SIG-M5 treated with dmso at 0.1 percent for 504 hours (cell line): ENCODE measurements at regions not wholly inside any gene's neighbourhood (a gene's known extent, or its start where the extent isn't known, plus 50 kb on each side); places are given as distances from the start of the nearest gene placed in this dataset.

ENCODE experiments used
- DNase-seq: peaks from one replicate; lab custom pipeline; 2025; ENCODE audit not compliant: unreplicated experiment; lab: John Stamatoyannopoulos, UW

DNA sequence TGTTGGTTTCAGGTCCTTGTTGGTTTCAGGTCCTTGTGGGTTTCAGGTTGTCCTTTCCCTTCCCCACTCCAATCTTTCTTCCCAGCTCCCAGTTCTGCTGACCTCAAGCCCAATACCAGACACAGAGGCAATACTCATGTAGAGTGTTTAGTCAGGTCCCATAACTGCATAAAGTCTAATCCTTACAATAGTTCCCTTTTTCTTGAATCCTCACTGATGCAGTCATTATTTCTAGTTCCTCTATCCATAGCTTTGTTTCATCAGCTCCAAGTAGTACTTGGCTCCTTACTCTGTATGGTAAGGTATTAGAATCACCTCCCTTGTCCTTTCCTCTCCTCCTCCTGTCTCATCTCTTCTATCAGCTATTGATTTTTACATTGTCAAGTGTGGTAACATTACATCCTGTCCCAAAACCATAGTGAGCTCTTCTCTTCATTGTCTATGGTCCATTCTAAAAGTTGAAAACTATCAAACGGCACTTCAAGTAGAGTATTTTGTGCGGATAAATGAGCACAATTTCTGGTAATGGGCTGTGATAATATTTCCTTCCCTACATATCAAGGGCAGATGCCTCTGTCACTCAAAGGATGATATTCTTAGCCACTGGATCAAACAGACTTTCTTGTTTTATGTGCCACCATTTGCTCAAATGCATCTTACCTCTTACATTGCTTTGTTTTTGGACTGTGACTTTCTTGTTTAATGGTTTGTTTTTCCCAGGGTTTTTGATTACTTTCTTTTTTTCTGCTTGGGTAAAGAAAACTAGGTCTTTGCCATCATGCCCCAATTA is 57.2 kb upstream of the JDP2 start:
- DNase-seq: peak; percentile 58

GRCh38 chr14:75371297-75371696 is 56.5 kb upstream of the JDP2 start:
- DNase-seq: no peak

GRCh38 chr14:75372260-75372659 is 55.6 kb upstream of the JDP2 start:
- DNase-seq: no peak

- no peak for DNase-seq
These were observed 54.7 kb upstream of the JDP2 start for GRCh38 chr14:75373133-75373532.

DNA sequence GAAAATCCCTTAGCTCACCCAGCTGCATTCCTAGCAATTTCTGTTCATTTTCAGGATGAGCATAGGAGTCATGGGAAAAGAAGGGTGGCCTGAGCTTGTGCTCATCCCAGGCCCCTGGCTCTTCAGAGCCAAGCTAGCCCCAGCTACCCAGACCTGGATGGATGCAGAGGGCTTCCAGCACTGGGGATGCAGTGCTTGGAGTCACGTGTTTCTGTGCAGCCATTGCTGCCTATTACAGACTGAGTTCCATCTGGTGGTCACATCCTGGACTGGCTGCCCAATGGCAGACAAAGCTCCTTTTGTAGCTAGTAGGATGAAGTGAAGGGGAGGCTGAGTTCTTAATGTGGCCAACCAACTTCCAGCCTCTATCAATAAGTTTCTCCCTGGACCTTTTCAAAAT is 54.2 kb upstream of the JDP2 start:
- no peak for DNase-seq

DNA sequence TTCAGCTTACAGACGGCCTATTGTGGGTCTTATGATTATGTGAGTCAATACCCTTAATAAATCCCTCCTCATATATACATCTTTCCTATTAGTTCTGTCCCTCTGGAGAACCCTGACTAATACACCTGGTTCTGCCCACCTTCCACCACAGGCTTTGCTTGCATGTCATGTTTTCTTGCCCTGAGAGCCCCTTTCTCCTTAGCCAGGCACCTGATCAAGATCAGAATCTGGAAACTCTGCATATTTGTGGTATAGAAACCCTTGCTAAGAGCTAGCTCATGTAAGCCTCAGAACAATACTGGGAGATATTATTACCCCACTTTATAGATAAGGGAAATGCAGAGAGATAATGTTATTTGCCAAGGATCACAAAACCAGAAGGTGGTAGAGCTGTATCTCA is 52.9 kb upstream of the JDP2 start:
- DNase-seq: no peak

DNA sequence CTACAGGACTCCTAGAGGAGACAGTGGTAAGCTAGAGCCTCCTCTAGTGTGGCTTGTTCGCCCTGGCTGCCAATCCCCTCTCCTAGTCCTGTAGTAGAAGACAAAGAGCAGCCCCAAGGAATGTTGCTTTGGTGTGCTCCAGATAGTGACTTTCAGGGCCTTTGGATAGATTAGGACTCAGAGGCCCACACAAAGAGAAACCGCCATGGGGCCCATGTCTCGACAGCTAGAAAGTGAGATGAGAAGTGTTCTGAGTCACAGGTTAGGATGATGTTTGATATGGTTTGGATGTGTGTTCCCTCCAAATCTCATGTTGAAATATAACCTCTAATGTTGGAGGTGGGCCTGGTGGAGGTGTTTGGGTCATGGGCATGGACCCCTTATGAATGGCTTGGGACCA is 51.8 kb upstream of the JDP2 start:
- DNase-seq: no peak
